ENCODE measurements at regions not wholly inside any gene's neighbourhood (a gene's known extent, or its start where the extent isn't known, plus 50 kb on each side); places are given as distances from the start of the nearest gene placed in this dataset.

GRCh38 chr5:109923205-109923604 is 233.5 kb downstream of the MAN2A1 start:
- Histone ChIP-seq H3K36me3 (no peaks in the 10 kb centered on the region), H3K27ac (no peak overlapping the region), H3K9me3 (no peaks in the 10 kb centered on the region), H3K4me1 (replicated peaks) (no peaks in the 10 kb centered on the region), H3K4me3 (no peak overlapping the region), H3K27me3 (replicated peaks; ENCODE audit: insufficient read depth) (no peaks in the 10 kb centered on the region)
- 88% methylated on average over 1 of the region's 1 CpG for WGBS
- TF ChIP-seq CTCF (IDR thresholded peaks at IDR 0.05) (no peak), POLR2A (IDR thresholded peaks at IDR 0.05) (no peak), POLR2AphosphoS5 (IDR thresholded peaks at IDR 0.05) (no peak)
- intact Hi-C loops (cut with DNase I) = no loop called here
- DNase-seq (ENCODE audit: low spot score) = no peak

- Histone ChIP-seq H3K4me1 (replicated peaks) (no peaks in the 10 kb centered on the region), H3K27me3 (replicated peaks; ENCODE audit: insufficient read depth) (no peaks in the 10 kb centered on the region), H3K4me3 (no peak overlapping the region), H3K27ac (no peak overlapping the region), H3K36me3 (no peaks in the 10 kb centered on the region), H3K9me3 (no peaks in the 10 kb centered on the region)
- no peak for DNase-seq (ENCODE audit: low spot score)
- 91% methylated on average over 7 of the region's 7 CpGs for WGBS
- intact Hi-C loops (cut with DNase I) = no loop called here
- TF ChIP-seq POLR2A (IDR thresholded peaks at IDR 0.05) (no peak), POLR2AphosphoS5 (IDR thresholded peaks at IDR 0.05) (no peak), CTCF (IDR thresholded peaks at IDR 0.05) (no peak)
These were observed 234.7 kb downstream of the MAN2A1 start for GRCh38 chr5:109924237-109925107.

GRCh38 chr5:109927639-109928038 is 237.9 kb downstream of the MAN2A1 start:
- no peak overlapping the region for H3K4me3 ChIP-seq
- no peak for TF ChIP-seq POLR2AphosphoS5 (IDR thresholded peaks at IDR 0.05)
- no peak for TF ChIP-seq CTCF (IDR thresholded peaks at IDR 0.05)
- TF ChIP-seq POLR2A (IDR thresholded peaks at IDR 0.05) = no peak
- H3K27me3 ChIP-seq (replicated peaks; ENCODE audit: insufficient read depth) = no peaks in the 10 kb centered on the region
- intact Hi-C loops (cut with DNase I) = no loop called here
- no peaks in the 10 kb centered on the region for H3K36me3 ChIP-seq
- WGBS = 75% methylated on average over 3 of the region's 3 CpGs
- no peaks in the 10 kb centered on the region for H3K9me3 ChIP-seq
- no peak for DNase-seq (ENCODE audit: low spot score)
- H3K4me1 ChIP-seq (replicated peaks) = no peaks in the 10 kb centered on the region
- H3K27ac ChIP-seq = no peak overlapping the region

GRCh38 chr5:109928046-109928445 is 238.3 kb downstream of the MAN2A1 start:
- no peak for DNase-seq (ENCODE audit: low spot score)
- Histone ChIP-seq H3K9me3 (no peaks in the 10 kb centered on the region), H3K4me1 (replicated peaks) (no peaks in the 10 kb centered on the region), H3K27ac (no peak overlapping the region), H3K27me3 (replicated peaks; ENCODE audit: insufficient read depth) (no peaks in the 10 kb centered on the region), H3K36me3 (no peaks in the 10 kb centered on the region), H3K4me3 (no peak overlapping the region)
- TF ChIP-seq POLR2AphosphoS5 (IDR thresholded peaks at IDR 0.05) (no peak), POLR2A (IDR thresholded peaks at IDR 0.05) (no peak), CTCF (IDR thresholded peaks at IDR 0.05) (no peak)
- intact Hi-C loops (cut with DNase I) = no loop called here
- WGBS = 79% methylated on average over 2 of the region's 2 CpGs

GRCh38 chr5:109928811-109929210 is 239.1 kb downstream of the MAN2A1 start:
- no peaks in the 10 kb centered on the region for H3K36me3 ChIP-seq
- DNase-seq (ENCODE audit: low spot score) = no peak
- 85% methylated on average over 2 of the region's 2 CpGs for WGBS
- H3K27ac ChIP-seq = no peak overlapping the region
- H3K4me3 ChIP-seq = no peak overlapping the region
- H3K9me3 ChIP-seq = no peaks in the 10 kb centered on the region
- TF ChIP-seq POLR2AphosphoS5 (IDR thresholded peaks at IDR 0.05) = no peak
- no peak for TF ChIP-seq POLR2A (IDR thresholded peaks at IDR 0.05)
- TF ChIP-seq CTCF (IDR thresholded peaks at IDR 0.05) = no peak
- H3K27me3 ChIP-seq (replicated peaks; ENCODE audit: insufficient read depth) = no peaks in the 10 kb centered on the region
- no peaks in the 10 kb centered on the region for H3K4me1 ChIP-seq (replicated peaks)
- intact Hi-C loops (cut with DNase I) = no loop called here
